ENCODE measurements at regions not wholly inside any gene's neighbourhood (a gene's known extent, or its start where the extent isn't known, plus 50 kb on each side); places are given as distances from the start of the nearest gene placed in this dataset.

DNA sequence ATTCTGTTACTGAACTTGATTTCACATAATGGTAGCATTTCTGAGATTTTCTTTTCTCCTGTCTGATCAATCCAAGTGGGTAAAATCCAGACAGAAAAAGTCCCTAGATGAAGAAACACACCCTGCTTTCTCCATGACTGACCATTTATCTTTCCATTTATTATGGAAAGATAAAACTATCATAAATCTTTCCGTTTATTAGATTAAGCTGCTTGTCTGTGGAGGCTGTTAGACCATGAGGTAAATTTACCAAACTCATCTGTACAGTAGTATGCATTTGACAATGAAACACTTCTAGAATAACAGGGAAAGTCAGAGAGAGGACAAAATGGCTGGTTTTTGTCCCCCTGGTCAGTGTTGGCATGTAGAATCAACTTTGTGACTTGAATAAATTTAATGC, 491.2 kb upstream of the SEMA6A start:
- TF ChIP-seq POLR2AphosphoS5 (IDR thresholded peaks at IDR 0.05; ENCODE audit: insufficient read depth, low read depth, low read length) (no peak), POLR2A (IDR thresholded peaks at IDR 0.05; ENCODE audit: low read depth, low read length) (no peak), EZH2 (IDR thresholded peaks at IDR 0.05; ENCODE audit: borderline replicate concordance, low read depth, low read length, severe bottlenecking) (no peak), JUN (IDR thresholded peaks at IDR 0.05; ENCODE audit: borderline replicate concordance, insufficient read depth, insufficient read length, low read depth) (no peak)
- TF ChIP-seq, protein P1, sequence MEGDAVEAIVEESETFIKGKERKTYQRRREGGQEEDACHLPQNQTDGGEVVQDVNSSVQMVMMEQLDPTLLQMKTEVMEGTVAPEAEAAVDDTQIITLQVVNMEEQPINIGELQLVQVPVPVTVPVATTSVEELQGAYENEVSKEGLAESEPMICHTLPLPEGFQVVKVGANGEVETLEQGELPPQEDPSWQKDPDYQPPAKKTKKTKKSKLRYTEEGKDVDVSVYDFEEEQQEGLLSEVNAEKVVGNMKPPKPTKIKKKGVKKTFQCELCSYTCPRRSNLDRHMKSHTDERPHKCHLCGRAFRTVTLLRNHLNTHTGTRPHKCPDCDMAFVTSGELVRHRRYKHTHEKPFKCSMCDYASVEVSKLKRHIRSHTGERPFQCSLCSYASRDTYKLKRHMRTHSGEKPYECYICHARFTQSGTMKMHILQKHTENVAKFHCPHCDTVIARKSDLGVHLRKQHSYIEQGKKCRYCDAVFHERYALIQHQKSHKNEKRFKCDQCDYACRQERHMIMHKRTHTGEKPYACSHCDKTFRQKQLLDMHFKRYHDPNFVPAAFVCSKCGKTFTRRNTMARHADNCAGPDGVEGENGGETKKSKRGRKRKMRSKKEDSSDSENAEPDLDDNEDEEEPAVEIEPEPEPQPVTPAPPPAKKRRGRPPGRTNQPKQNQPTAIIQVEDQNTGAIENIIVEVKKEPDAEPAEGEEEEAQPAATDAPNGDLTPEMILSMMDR (IDR thresholded peaks at IDR 0.05; ENCODE audit: extremely low read depth in 1 of 2, insufficient read depth in 1 of 2, low read depth in 1 of 2, low read length in 2 of 2) = no peak
- TF ChIP-seq, protein P2, sequence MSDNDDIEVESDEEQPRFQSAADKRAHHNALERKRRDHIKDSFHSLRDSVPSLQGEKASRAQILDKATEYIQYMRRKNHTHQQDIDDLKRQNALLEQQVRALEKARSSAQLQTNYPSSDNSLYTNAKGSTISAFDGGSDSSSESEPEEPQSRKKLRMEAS (IDR thresholded peaks at IDR 0.05; ENCODE audit: insufficient read depth, insufficient read length) = no peak
